Activated CD8-positive, alpha-beta T cell treated with anti-CD3 and anti-CD28 coated beads for 36 hours (primary cell): ENCODE measurements at regions not wholly inside any gene's neighbourhood (a gene's known extent, or its start where the extent isn't known, plus 50 kb on each side); places are given as distances from the start of the nearest gene placed in this dataset.

Experiments used
- ATAC-seq: fragments of 200-7000 bp; cut with Tn5 transposase; one replicate; pipeline ENCODE4 v1.10.0; 2021; ENCODE audit warnings: mild to moderate bottlenecking, moderate library complexity
- CTCF ChIA-PET: fragments of 350-600 bp; sonication (Branson Sonifier 250); formaldehyde crosslinking; loops from one replicate; lab custom pipeline; 2021; ENCODE audit warnings: antibody characterized with exemption; lab: Charles Lee
- POLR2A ChIA-PET: fragments of 350-600 bp; sonication (Branson Sonifier 250); formaldehyde crosslinking; loops from one replicate; lab custom pipeline; 2021; ENCODE audit warnings: antibody characterized with exemption; lab: Charles Lee
- DNase-seq: peaks from one replicate; pipeline ENCODE4 v3.0.0-alpha.2; 2020
- H3K27ac Mint-ChIP-seq: one replicate; pipeline ENCODE4 v1.8.0; 2021; ENCODE audit warnings: mild to moderate bottlenecking, mixed read lengths
- H3K27me3 Mint-ChIP-seq: one replicate; pipeline ENCODE4 v1.8.0; 2021; ENCODE audit warnings: mixed read lengths
- H3K36me3 Mint-ChIP-seq: one replicate; pipeline ENCODE4 v1.8.0; 2021; ENCODE audit warnings: low read depth, mixed read lengths
- H3K4me1 Mint-ChIP-seq: one replicate; pipeline ENCODE4 v1.8.0; 2021; ENCODE audit warnings: low read depth, mixed read lengths
- H3K4me3 Mint-ChIP-seq: one replicate; pipeline ENCODE4 v1.8.0; 2021; ENCODE audit warnings: mild to moderate bottlenecking, moderate library complexity, mixed read lengths
- H3K9me3 Mint-ChIP-seq: one replicate; pipeline ENCODE4 v1.8.0; 2021; ENCODE audit warnings: mixed read lengths
- intact Hi-C: fragments of 100-400 bp; cut with micrococcal nuclease; formaldehyde crosslinking; loops from one replicate; pipeline ENCODE4 v1.10.0; 2022
- TF ChIP-seq, protein P1 (sequence below): fragments of 200-600 bp; IDR thresholded peaks from one replicate; pipeline ENCODE4 v1.8.0; 2022; ENCODE audit warnings: antibody characterized with exemption, mild to moderate bottlenecking

DNA sequence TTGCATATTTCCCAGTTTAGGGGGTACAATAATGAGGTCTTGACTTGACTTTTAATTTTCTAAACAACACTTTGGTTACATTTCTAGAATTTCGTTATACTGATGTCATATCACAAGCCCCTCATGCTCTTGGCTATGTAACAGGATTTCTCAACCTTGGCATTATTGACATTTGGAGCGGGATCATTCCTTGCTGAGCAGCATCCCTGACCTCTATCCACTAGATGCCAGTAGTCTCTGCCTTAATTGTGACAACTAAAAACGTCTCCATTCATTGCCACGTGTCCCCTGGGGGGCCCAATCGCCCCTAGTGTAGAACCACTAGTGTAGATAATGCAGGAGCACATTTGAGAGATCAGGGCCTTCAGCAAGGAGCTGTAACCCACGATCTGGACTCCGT, 234.2 kb upstream of the MID1 start:
- ChIA-PET CTCF (no interaction called here), POLR2A (interaction anchor here (0.7 kb wide), 1 partner anchor 662 kb away, joined by 4 read pairs; no protein-coding TSS in a partner anchor)
- no peak for DNase-seq
- Mint-ChIP-seq H3K27me3 (no peaks in the 10 kb centered on the region), H3K36me3 (no peaks in the 10 kb centered on the region), H3K4me3 (no peak overlapping the region), H3K27ac (no peak overlapping the region), H3K4me1 (no peaks in the 10 kb centered on the region), H3K9me3 (no peaks in the 10 kb centered on the region)
- TF ChIP-seq, protein P1, sequence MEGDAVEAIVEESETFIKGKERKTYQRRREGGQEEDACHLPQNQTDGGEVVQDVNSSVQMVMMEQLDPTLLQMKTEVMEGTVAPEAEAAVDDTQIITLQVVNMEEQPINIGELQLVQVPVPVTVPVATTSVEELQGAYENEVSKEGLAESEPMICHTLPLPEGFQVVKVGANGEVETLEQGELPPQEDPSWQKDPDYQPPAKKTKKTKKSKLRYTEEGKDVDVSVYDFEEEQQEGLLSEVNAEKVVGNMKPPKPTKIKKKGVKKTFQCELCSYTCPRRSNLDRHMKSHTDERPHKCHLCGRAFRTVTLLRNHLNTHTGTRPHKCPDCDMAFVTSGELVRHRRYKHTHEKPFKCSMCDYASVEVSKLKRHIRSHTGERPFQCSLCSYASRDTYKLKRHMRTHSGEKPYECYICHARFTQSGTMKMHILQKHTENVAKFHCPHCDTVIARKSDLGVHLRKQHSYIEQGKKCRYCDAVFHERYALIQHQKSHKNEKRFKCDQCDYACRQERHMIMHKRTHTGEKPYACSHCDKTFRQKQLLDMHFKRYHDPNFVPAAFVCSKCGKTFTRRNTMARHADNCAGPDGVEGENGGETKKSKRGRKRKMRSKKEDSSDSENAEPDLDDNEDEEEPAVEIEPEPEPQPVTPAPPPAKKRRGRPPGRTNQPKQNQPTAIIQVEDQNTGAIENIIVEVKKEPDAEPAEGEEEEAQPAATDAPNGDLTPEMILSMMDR, result no peak
- intact Hi-C loops, result no loop called here
- ATAC-seq, result no peak

DNA sequence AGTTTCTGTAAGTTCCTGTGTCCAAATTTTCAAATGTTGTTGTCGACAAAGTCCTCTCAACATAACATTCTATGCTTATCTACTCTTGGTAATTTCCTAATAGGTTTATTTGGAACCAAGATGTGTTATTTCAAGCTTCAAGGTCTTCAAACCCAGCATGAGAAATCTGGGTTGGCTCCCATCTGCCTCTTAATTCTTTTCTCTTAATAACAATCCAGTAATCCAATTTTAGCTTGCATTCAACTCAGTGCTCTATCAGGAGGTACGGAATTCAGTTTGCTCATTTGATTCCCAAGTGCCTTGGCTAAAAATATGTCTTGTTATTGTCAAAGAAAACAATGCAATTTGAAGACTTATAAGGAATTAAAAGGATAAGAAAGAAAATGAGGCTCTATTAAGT, 235.5 kb upstream of the MID1 start:
- POLR2A ChIA-PET, result no interaction called here
- no peak overlapping the region for H3K27ac Mint-ChIP-seq
- no peak overlapping the region for H3K4me3 Mint-ChIP-seq
- intact Hi-C loops, result no loop called here
- ATAC-seq (no peak), DNase-seq (no peak)
- CTCF ChIA-PET, result no interaction called here
- H3K27me3 Mint-ChIP-seq, result no peaks in the 10 kb centered on the region
- TF ChIP-seq, protein P1, result no peak
- no peaks in the 10 kb centered on the region for H3K36me3 Mint-ChIP-seq
- no peaks in the 10 kb centered on the region for H3K4me1 Mint-ChIP-seq
- no peaks in the 10 kb centered on the region for H3K9me3 Mint-ChIP-seq

DNA sequence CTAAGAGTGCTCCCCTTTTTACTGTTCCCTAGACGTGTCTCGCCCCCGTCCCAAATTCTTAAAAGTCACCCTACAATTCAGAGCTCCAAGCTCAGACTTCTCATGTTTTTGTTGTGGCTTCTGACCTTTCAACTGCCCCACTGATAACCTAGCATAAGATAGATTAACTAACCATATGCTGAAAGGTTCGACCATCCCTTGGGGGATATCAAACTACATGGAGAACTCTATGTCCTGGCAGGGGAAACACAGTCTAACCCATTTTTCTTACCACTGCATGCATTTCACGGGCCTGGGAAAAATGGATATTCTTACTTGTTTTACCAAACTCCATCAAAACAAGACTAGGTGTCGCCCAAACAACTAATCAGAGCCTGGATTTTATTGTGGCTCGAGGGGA, 236.4 kb upstream of the MID1 start:
- no peak for DNase-seq
- CTCF ChIA-PET, result no interaction called here
- Mint-ChIP-seq H3K27me3 (no peaks in the 10 kb centered on the region), H3K36me3 (no peaks in the 10 kb centered on the region), H3K27ac (no peak overlapping the region), H3K9me3 (no peaks in the 10 kb centered on the region), H3K4me3 (no peak overlapping the region), H3K4me1 (no peaks in the 10 kb centered on the region)
- intact Hi-C loops, result no loop called here
- TF ChIP-seq, protein P1, result no peak
- no peak for ATAC-seq
- POLR2A ChIA-PET, result no interaction called here

DNA sequence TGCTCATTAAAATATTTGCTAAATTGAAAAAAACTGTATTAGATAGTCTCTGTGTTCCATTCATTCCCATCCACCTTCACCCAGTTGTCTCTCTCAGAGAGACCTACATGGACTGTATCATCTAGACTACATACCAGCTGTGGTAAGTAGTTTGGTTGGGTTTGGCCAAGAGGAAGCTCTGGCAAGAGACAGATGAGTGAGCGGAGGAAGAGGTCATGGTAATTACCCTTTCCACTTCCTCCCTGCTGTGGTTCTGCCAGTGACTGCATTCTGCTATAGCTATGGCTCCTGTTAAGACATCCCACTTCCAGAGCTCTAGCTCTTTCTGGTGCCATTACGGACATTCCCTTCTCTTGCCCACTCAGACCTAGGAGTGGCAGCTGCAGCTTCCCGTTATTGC, 239.0 kb upstream of the MID1 start:
- intact Hi-C loops, result no loop called here
- TF ChIP-seq, protein P1, result no peak

DNA sequence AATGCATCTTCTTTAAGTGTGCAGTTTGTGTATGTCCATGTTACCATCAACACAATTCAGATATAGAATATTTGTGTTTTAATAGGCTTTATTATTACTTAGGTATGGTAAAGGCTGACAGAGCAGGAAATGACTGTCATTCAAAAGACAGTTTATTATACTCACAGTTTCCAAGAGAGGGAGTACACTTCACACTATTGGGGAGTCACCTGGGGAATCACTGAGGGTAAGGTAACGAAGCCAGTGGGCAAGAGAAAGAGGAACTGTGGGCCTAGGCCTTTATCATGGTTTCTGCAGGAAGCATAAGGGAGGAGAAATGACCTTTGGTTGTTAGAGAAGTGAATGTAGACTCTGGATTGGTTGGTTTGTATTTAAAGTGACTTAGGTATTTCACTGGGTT, 235.1 kb upstream of the HCCS start:
- no peak for ATAC-seq
- Mint-ChIP-seq H3K4me3 (no peak overlapping the region), H3K36me3 (no peaks in the 10 kb centered on the region)

More for the DNA sequence above, 239.0 kb upstream of the MID1 start:
- POLR2A ChIA-PET, result no interaction called here
- Mint-ChIP-seq H3K36me3 (no peaks in the 10 kb centered on the region), H3K27me3 (no peaks in the 10 kb centered on the region), H3K4me3 (no peak overlapping the region), H3K27ac (no peak overlapping the region), H3K9me3 (no peaks in the 10 kb centered on the region), H3K4me1 (no peaks in the 10 kb centered on the region)
- CTCF ChIA-PET, result no interaction called here
- no peak for DNase-seq
- ATAC-seq, result no peak

More for the DNA sequence above, 235.1 kb upstream of the HCCS start:
- ChIA-PET CTCF (no interaction called here), POLR2A (no interaction called here)
- H3K27me3 Mint-ChIP-seq, result no peaks in the 10 kb centered on the region
- H3K27ac Mint-ChIP-seq, result no peak overlapping the region
- peaks cover 3% of the 10 kb centered on the region for H3K9me3 Mint-ChIP-seq
- TF ChIP-seq, protein P1, result no peak
- no peak for DNase-seq
- H3K4me1 Mint-ChIP-seq, result no peaks in the 10 kb centered on the region
- intact Hi-C loops, result no loop called here
